GM21367 (cell line): ENCODE measurements at regions not wholly inside any gene's neighbourhood (a gene's known extent, or its start where the extent isn't known, plus 50 kb on each side); places are given as distances from the start of the nearest gene placed in this dataset.
"Not testable (repeated sequence)": the region's sequence is repeated elsewhere in the genome, so short reads cannot be mapped to it uniquely, and the experiment has no call there.

Source experiments
- ATAC-seq: cut with Tn5 transposase; IDR thresholded peaks from one replicate; pipeline ENCODE4 v1.9.1; 2021; ENCODE audit not compliant: unreplicated experiment

GRCh38 chr18:79595876-79596374 is 83.7 kb upstream of the CTDP1 start:
- ATAC-seq, result no peak

- ATAC-seq, result no peak
These were observed 83.0 kb upstream of the CTDP1 start for GRCh38 chr18:79596446-79597175.

- ATAC-seq, result no peak
These were observed 82.3 kb upstream of the CTDP1 start for GRCh38 chr18:79597176-79597830.

GRCh38 chr18:79597831-79598632 is 81.6 kb upstream of the CTDP1 start:
- ATAC-seq, result no peak

- no peak for ATAC-seq
These were observed 80.9 kb upstream of the CTDP1 start for GRCh38 chr18:79598633-79599175.

- no peak for ATAC-seq
These were observed 80.1 kb upstream of the CTDP1 start for GRCh38 chr18:79599441-79599931.

- no peak for ATAC-seq
These were observed 79.5 kb upstream of the CTDP1 start for GRCh38 chr18:79600141-79600540.

- ATAC-seq, result no peak
These were observed 79.0 kb upstream of the CTDP1 start for GRCh38 chr18:79600596-79600995.

- no peak for ATAC-seq
These were observed 78.4 kb upstream of the CTDP1 start for GRCh38 chr18:79601234-79601633.

GRCh38 chr18:79603321-79604204 is 76.0 kb upstream of the CTDP1 start:
- ATAC-seq, result no peak

- no peak for ATAC-seq
These were observed 75.2 kb upstream of the CTDP1 start for GRCh38 chr18:79604205-79604912.

GRCh38 chr18:79604913-79605880 is 74.4 kb upstream of the CTDP1 start:
- no peak for ATAC-seq

GRCh38 chr18:79606071-79606470 is 73.5 kb upstream of the CTDP1 start:
- not testable (repeated sequence) for ATAC-seq

- ATAC-seq, result no peak
These were observed 72.8 kb upstream of the CTDP1 start for GRCh38 chr18:79606621-79607331.

- no peak for ATAC-seq
These were observed 72.1 kb upstream of the CTDP1 start for GRCh38 chr18:79607361-79607952.

- no peak for ATAC-seq
These were observed 71.5 kb upstream of the CTDP1 start for GRCh38 chr18:79608069-79608468.

GRCh38 chr18:79608535-79608934 is 71.1 kb upstream of the CTDP1 start:
- no peak for ATAC-seq
